CD14-positive monocyte (primary cell): ENCODE measurements at regions not wholly inside any gene's neighbourhood (a gene's known extent, or its start where the extent isn't known, plus 50 kb on each side); places are given as distances from the start of the nearest gene placed in this dataset.

Source experiments
- DNase-seq, 3 donors: peaks; one replicate each; pipeline ENCODE4 v3.0.0-alpha.2; 2011 to 2022
- H2AFZ ChIP-seq: 2 replicates; pipeline ENCODE4 v1.6.0; 2012; ENCODE audit warnings: mild to moderate bottlenecking, low read depth, low read length, inconsistent platforms; ENCODE audit not compliant: insufficient read depth, poor library complexity, severe bottlenecking
- H3K27ac ChIP-seq, 2 donors: 1 replicate in 1 of 2; 2 replicates in 1 of 2; pipeline ENCODE4 v1.5.1; 2012 to 2013; ENCODE audit warnings: low read length in 2 of 2, control low read depth in 1 of 2, inconsistent platforms in 1 of 2, low read depth in 1 of 2, mild to moderate bottlenecking in 1 of 2
- H3K27me3 ChIP-seq, 2 donors: one replicate each; pipeline versions ENCODE4 v1.6.0 to v1.6.1; 2011 to 2013; ENCODE audit warnings: low read length in 2 of 2; ENCODE audit not compliant: control insufficient read depth in 2 of 2, insufficient read depth in 2 of 2
- H3K36me3 ChIP-seq, 2 donors: replicated peaks in 1 of 2; 1 replicate in 1 of 2; 2 replicates in 1 of 2; pipeline versions ENCODE4 v1.5.1 to v1.6.1; 2012 to 2013; ENCODE audit warnings: low read length in 2 of 2, control low read depth in 1 of 2, inconsistent platforms in 1 of 2, mild to moderate bottlenecking in 1 of 2; ENCODE audit not compliant: insufficient read depth in 2 of 2, control insufficient read depth in 1 of 2
- H3K4me1 ChIP-seq, 2 donors: 1 replicate in 1 of 2; 2 replicates in 1 of 2; pipeline versions ENCODE4 v1.5.1 to v1.6.1; 2012 to 2013; ENCODE audit warnings: low read length in 2 of 2, control low read depth in 1 of 2, inconsistent platforms in 1 of 2, mild to moderate bottlenecking in 1 of 2, moderate library complexity in 1 of 2; ENCODE audit not compliant: insufficient read depth in 2 of 2, control insufficient read depth in 1 of 2
- H3K4me2 ChIP-seq: replicated peaks from 2 replicates; pipeline ENCODE3; 2012; ENCODE audit warnings: low read length, moderate library complexity, mild to moderate bottlenecking; ENCODE audit not compliant: poor library complexity, severe bottlenecking; ENCODE audit errors: extremely low read depth
- H3K4me3 ChIP-seq, 3 experiments: fragments of 200-600 bp in 1 of 3; sonication (generic) in 1 of 3; replicated peaks in 1 of 3; 1 replicate in 2 of 3; 2 replicates in 1 of 3; pipeline ENCODE4 v1.5.1; 2011 to 2013; ENCODE audit warnings: low read length in 3 of 3, mild to moderate bottlenecking in 3 of 3, control low read depth in 2 of 3, low read depth in 2 of 3, inconsistent platforms in 1 of 3, moderate library complexity in 1 of 3
- H3K79me2 ChIP-seq: 2 replicates; pipeline ENCODE4 v1.6.0; 2012; ENCODE audit warnings: mild to moderate bottlenecking, control low read depth, inconsistent platforms, low read length, moderate library complexity; ENCODE audit not compliant: insufficient read depth
- H3K9ac ChIP-seq: 2 replicates; pipeline ENCODE4 v1.6.0; 2017; ENCODE audit warnings: low read length, mild to moderate bottlenecking; ENCODE audit not compliant: insufficient read depth, poor library complexity, severe bottlenecking
- H3K9me3 ChIP-seq, 2 donors: replicated peaks in 1 of 2; 1 replicate in 1 of 2; 2 replicates in 1 of 2; pipeline versions ENCODE4 v1.5.1 to v1.6.1; 2012 to 2013; ENCODE audit warnings: low read length in 2 of 2, control low read depth in 1 of 2; ENCODE audit not compliant: control insufficient read depth in 1 of 2, insufficient read depth in 1 of 2
- H4K20me1 ChIP-seq: 2 replicates; pipeline ENCODE4 v1.6.0; 2012; ENCODE audit warnings: mild to moderate bottlenecking, low read length, control low read depth, moderate library complexity; ENCODE audit not compliant: insufficient read depth
- H3K27ac Mint-ChIP-seq, 7 donors: one replicate each; pipeline ENCODE4 v1.8.0; 2020; ENCODE audit warnings: mild to moderate bottlenecking in 7 of 7, mixed read lengths in 7 of 7, moderate library complexity in 6 of 7, inconsistent platforms in 2 of 7
- H3K27me3 Mint-ChIP-seq, 3 donors: one replicate each; pipeline ENCODE4 v1.8.0; 2021 to 2022; ENCODE audit warnings: low read depth in 3 of 3, mild to moderate bottlenecking in 3 of 3, mixed read lengths in 3 of 3, moderate library complexity in 3 of 3, inconsistent platforms in 1 of 3
- H3K36me3 Mint-ChIP-seq, 2 donors: one replicate each; pipeline ENCODE4 v1.8.0; 2020; ENCODE audit warnings: mixed read lengths in 2 of 2, inconsistent platforms in 1 of 2, mild to moderate bottlenecking in 1 of 2
- H3K4me1 Mint-ChIP-seq: one replicate; pipeline ENCODE4 v1.8.0; 2020; ENCODE audit warnings: mild to moderate bottlenecking, mixed read lengths
- H3K4me3 Mint-ChIP-seq, 2 donors: one replicate each; pipeline ENCODE4 v1.8.0; 2020; ENCODE audit warnings: mild to moderate bottlenecking in 2 of 2, mixed read lengths in 2 of 2, moderate library complexity in 1 of 2
- H3K9me3 Mint-ChIP-seq, 7 donors: one replicate each; pipeline ENCODE4 v1.8.0; 2020 to 2022; ENCODE audit warnings: mixed read lengths in 7 of 7, mild to moderate bottlenecking in 6 of 7, moderate library complexity in 6 of 7, inconsistent platforms in 2 of 7
- WGBS: methylation state at CpG from one replicate; pipeline ENCODE4 v1.1.5; 2013; ENCODE audit warnings: missing lambda C conversion rate; ENCODE audit not compliant: insufficient coverage; 5-methylcytosine and 5-hydroxymethylcytosine counted together
- intact Hi-C, 2 donors: fragments of 100-400 bp; cut with micrococcal nuclease; formaldehyde crosslinking; loops; one replicate each; pipeline versions ENCODE4 v1.15.0 to v1.15.1; 2023
- TF ChIP-seq, protein P1 (sequence below): fragments of 200-600 bp; IDR thresholded peaks from one replicate; pipeline ENCODE4 v1.8.0; 2022; ENCODE audit warnings: antibody characterized with exemption, mild to moderate bottlenecking

DNA sequence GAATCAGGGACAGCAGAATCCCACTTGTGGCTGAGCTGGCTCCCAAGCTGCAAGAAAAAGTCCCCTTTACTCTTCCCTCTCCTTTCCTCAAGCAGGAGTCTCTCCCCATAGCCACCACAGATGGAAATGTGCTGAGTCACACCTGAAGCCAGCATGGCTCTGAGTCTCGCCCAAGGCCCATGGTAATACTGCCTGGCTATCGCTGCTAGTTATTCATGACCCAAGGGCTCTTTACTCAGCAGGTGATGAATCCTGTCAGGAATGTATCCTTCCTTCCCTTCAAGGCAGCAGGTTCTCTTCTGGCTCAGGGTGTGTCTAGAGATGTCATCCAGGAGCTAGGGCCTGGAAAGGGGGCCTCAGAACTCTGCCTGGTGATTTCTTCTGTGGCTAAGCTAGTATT, 403.3 kb upstream of the PTPRD start:
- Histone ChIP-seq H3K36me3 (no peaks in the 10 kb centered on the region), H3K79me2 (no peaks in the 10 kb centered on the region), H3K4me3 (no peak overlapping the region), H3K9ac (no peak overlapping the region), H3K27ac (no peak overlapping the region), H4K20me1 (no peaks in the 10 kb centered on the region), H3K27me3 (no peaks in the 10 kb centered on the region), H3K4me1 (no peaks in the 10 kb centered on the region), H2AFZ (no peak overlapping the region), H3K9me3 (peaks cover 22 to 26% of the 10 kb centered on the region in 2 donors), H3K4me2 (no peak overlapping the region)
- TF ChIP-seq, protein P1, sequence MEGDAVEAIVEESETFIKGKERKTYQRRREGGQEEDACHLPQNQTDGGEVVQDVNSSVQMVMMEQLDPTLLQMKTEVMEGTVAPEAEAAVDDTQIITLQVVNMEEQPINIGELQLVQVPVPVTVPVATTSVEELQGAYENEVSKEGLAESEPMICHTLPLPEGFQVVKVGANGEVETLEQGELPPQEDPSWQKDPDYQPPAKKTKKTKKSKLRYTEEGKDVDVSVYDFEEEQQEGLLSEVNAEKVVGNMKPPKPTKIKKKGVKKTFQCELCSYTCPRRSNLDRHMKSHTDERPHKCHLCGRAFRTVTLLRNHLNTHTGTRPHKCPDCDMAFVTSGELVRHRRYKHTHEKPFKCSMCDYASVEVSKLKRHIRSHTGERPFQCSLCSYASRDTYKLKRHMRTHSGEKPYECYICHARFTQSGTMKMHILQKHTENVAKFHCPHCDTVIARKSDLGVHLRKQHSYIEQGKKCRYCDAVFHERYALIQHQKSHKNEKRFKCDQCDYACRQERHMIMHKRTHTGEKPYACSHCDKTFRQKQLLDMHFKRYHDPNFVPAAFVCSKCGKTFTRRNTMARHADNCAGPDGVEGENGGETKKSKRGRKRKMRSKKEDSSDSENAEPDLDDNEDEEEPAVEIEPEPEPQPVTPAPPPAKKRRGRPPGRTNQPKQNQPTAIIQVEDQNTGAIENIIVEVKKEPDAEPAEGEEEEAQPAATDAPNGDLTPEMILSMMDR, result no peak
- no peaks in the 10 kb centered on the region for H3K36me3 Mint-ChIP-seq
- WGBS, result no CpG with 5 or more reads among the region's 2 CpGs
- intact Hi-C loops, result no loop called here
- H3K4me3 Mint-ChIP-seq, result no peak overlapping the region
- no peak for DNase-seq
- H3K9me3 Mint-ChIP-seq, result peaks cover 6 to 24% (median 12%) of the 10 kb centered on the region in 7 donors
- H3K27ac Mint-ChIP-seq, result no peak overlapping the region
- no peaks in the 10 kb centered on the region for H3K4me1 Mint-ChIP-seq
- H3K27me3 Mint-ChIP-seq, result peaks cover 0 to 2% (median 0%) of the 10 kb centered on the region in 3 donors

DNA sequence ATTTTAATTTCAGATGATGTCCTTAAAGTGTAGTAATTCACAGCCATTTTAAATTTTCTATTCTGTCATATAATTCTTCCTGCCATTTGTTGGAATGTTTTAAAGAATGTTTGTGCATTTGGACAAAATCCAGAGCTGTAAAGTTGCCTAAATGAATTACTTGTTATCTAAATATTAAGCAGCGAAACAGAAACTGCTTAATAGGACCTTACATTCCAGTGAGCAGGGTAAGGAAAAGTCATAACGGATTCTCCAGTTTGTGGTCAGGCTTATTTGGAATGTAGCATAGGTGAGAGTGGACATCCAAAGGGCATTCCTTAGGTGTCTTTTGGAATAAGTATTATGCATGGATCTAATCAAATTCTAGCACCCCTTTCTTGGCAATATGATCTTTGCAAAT, 410.4 kb upstream of the PTPRD start:
- Mint-ChIP-seq H3K9me3 (peaks cover 0 to 9% (median 1%) of the 10 kb centered on the region in 7 donors), H3K27me3 (no peaks in the 10 kb centered on the region), H3K36me3 (no peaks in the 10 kb centered on the region), H3K4me3 (no peak overlapping the region), H3K4me1 (no peaks in the 10 kb centered on the region), H3K27ac (no peak overlapping the region)
- intact Hi-C loops, result no loop called here
- Histone ChIP-seq H3K27ac (no peak overlapping the region), H3K4me2 (no peak overlapping the region), H3K9me3 (peaks cover 0 to 3% of the 10 kb centered on the region in 2 donors), H3K4me1 (no peaks in the 10 kb centered on the region), H2AFZ (no peak overlapping the region), H3K36me3 (no peaks in the 10 kb centered on the region), H3K9ac (no peak overlapping the region), H3K27me3 (no peaks in the 10 kb centered on the region), H4K20me1 (no peaks in the 10 kb centered on the region), H3K79me2 (no peaks in the 10 kb centered on the region), H3K4me3 (no peak overlapping the region)
- WGBS, result 90% methylated on average over 2 of the region's 2 CpGs
- no peak for DNase-seq
- TF ChIP-seq, protein P1, result no peak
